ENCODE measurements at regions not wholly inside any gene's neighbourhood (a gene's known extent, or its start where the extent isn't known, plus 50 kb on each side); places are given as distances from the start of the nearest gene placed in this dataset.

DNA sequence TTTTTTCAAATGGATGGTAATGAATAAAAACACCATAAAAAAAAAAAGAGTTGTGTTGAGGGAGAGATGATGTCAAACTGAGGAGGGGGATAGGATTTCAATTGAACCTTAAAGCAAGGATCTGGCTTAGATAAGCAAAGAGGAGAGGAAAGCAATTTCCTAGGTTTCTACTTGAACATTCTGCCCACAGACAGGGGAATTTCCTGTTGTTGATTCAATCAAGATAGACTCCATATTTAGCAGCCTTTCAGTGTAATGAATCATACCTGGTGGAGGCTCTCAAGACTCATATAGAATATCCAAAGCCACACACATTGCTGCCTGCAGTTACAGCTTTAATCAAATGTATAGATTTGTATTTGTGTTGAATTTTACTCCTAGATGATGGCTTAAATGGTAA lies 294.4 kb upstream of the PIK3C3 start:
- TF ChIP-seq, protein P1, sequence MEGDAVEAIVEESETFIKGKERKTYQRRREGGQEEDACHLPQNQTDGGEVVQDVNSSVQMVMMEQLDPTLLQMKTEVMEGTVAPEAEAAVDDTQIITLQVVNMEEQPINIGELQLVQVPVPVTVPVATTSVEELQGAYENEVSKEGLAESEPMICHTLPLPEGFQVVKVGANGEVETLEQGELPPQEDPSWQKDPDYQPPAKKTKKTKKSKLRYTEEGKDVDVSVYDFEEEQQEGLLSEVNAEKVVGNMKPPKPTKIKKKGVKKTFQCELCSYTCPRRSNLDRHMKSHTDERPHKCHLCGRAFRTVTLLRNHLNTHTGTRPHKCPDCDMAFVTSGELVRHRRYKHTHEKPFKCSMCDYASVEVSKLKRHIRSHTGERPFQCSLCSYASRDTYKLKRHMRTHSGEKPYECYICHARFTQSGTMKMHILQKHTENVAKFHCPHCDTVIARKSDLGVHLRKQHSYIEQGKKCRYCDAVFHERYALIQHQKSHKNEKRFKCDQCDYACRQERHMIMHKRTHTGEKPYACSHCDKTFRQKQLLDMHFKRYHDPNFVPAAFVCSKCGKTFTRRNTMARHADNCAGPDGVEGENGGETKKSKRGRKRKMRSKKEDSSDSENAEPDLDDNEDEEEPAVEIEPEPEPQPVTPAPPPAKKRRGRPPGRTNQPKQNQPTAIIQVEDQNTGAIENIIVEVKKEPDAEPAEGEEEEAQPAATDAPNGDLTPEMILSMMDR (conservative IDR thresholded peaks at IDR 0.05 in 1 of 2, IDR thresholded peaks at IDR 0.05 in 1 of 2; ENCODE audit: extremely low read depth in 1 of 2, insufficient read depth in 1 of 2, low read depth in 1 of 2, low read length in 2 of 2): no peak
- TF ChIP-seq EZH2 (IDR thresholded peaks at IDR 0.05; ENCODE audit: borderline replicate concordance, low read length): no peak
